HG03442 (cell line): ENCODE measurements at regions not wholly inside any gene's neighbourhood (a gene's known extent, or its start where the extent isn't known, plus 50 kb on each side); places are given as distances from the start of the nearest gene placed in this dataset.

Source experiments
- ATAC-seq: cut with Tn5 transposase; IDR thresholded peaks from one replicate; pipeline ENCODE4 v1.9.1; 2021; ENCODE audit warnings: mild to moderate bottlenecking, moderate library complexity; ENCODE audit not compliant: unreplicated experiment

DNA sequence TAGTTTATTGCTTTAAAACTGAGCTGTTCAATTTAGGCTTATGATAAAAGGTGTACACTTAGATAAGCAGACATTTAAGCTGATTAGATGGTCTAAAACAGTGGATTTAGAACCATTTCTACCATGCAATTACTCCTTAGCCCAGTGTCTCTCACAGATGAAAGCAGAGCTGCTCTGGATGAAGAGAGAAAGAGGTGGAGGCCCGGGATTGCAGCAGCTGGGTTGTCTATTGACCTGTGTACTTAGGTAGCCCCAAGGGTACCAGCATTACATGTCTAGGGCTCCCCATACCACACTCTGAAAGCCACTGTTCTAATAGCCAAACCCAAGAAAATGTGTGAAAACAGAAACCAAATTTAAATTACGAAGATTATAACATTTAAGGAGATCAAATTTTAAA, 86.0 kb upstream of the GIMD1 start:
- no peak for ATAC-seq

DNA sequence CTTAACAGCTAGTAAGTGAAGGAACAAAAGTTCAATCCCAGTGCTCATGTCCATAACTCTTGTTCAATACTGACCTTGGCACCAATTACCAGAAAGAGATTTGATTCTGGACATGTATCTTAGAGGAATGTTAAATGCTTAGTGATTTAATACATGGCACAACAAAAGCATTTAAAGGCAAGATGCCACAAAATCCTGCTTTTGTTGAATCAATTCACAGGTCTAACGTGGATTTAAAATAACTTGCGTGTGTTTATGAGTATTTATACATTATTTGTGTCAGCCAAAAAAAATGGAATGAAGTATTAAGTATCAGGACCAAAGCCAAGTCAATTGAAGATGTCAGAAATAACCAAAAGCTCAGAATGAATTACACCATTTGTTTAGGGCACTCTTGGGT, 85.4 kb upstream of the GIMD1 start:
- ATAC-seq: no peak

DNA sequence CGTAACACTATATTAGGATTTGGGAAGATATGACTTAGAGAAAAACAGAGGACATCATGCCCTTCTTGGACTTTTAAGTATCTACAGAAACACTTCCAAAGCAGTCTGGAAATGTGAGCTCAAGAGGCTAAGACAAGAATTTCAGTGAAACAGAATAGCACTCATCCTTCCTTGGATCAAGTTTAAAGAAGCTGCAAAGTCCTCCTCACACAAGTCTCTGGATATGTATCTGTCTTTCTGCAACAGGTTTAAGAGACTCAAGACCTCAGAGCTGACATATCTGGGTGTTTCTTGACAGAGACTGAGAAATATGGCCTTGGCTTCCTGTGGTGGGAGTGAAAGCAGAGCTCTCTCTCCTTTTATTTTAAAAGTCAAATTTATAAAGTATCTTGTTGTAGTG, 82.5 kb upstream of the GIMD1 start:
- no peak for ATAC-seq

DNA sequence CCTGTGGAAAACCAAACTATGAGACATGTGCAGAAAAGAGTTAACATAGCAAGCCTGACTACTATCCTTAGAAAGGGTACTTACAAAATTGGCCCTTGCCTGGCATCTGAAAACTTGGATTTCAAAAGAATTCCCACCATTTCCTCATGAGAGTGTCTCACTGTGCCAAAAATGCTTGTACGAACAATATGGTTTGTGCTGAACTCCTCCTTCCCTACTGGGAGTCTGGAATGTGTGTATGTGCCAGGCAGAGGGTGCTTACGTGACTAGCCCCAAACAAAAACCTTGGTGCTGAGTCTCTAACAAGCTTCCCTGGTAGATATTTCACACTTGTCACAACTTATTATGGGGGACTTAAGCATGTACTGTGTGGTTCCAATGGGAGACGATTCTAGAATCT, 81.7 kb upstream of the GIMD1 start:
- no peak for ATAC-seq

DNA sequence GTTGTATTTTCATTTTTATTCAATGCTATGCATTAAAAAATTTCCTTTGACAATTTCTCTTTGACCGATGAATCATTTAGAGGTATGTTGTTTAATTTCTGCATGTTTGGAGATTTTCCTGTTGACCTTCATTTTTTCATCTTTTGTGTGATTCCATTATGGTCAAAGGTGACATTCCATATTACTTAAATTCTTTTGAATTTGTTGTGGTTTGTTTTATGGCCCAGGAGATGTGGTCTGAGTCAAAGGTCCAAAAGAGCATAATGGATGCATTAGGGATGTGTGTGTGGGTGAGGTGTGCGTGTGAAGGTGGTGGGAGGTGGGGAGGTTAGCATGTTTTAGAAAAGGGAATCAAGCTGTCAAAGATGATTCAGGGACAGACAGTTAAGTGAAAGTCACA, 76.0 kb upstream of the GIMD1 start:
- no peak for ATAC-seq

DNA sequence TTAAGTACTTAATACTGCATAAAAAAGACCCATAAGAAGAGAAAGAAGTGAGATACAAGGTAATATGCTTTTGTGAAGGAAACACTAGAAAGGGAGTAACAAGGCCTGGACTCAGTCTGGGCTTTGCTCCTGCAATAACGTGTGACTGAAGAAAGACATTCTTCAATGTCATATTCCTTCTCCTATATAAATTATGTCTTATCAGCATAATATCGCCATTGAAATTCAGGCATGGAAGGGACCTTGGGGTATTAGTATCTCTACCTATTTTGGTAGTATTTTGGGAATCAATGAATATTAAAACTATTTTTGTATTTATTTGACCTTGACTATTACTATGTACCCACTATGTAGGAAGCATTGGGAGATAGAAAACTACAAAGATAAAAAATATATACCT, 62.2 kb upstream of the GIMD1 start:
- no peak for ATAC-seq

DNA sequence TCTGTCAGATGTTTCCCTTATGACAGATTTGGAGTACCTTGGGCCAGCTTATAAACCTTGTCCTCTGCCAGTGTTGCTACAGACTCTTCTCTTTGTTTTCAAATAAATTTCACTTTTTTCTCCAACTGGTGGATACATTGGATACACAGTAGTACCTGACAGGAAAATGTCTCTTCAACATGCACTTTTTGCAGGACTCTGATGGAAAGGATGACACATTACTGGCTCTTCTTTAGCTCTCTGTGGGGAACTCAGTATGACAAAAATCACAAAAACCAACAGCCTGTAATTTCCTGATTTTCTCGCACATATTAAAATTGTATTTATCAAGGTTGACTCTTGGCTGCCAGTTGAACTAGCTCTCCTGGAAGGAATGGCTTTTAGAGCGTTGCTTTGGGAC, 61.3 kb upstream of the GIMD1 start:
- ATAC-seq: no peak

DNA sequence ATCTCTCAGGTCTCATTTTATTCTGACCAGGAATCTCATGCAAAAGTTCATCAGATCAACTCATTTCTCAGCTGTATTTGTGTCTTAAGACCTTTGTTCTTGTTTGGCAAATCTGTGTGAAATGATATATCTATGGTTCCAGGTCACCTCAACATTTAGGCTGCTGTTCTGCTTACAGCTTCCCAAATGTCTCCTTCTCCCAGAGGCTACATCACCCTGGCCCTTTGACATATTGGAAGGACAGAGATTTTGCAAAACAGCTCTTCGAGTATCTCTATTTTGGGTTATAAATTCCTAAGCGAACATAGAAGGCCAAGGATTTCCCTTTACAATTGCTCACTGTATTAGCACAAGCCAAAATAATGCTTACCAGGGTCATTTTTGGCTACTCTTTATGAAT, 57.5 kb upstream of the GIMD1 start:
- no peak for ATAC-seq

DNA sequence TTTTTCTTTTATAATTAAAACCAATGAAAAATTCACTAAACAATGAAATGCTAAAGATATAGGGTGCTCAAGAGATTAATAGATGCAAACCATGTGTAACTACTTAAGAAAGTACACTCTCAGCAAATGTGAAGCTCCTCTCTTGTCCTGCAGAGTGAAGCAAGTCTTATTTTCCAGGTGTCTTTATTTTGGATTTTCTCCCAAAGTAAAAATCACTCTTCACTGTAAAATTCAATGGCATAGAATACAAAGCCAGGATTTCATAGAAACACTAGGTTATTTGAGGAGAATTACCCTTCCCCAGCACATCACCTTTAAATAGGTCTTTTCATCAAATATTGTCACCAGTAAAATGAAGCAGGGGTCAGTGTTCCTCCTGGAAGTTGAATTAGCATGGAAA, 57.0 kb upstream of the GIMD1 start:
- no peak for ATAC-seq

DNA sequence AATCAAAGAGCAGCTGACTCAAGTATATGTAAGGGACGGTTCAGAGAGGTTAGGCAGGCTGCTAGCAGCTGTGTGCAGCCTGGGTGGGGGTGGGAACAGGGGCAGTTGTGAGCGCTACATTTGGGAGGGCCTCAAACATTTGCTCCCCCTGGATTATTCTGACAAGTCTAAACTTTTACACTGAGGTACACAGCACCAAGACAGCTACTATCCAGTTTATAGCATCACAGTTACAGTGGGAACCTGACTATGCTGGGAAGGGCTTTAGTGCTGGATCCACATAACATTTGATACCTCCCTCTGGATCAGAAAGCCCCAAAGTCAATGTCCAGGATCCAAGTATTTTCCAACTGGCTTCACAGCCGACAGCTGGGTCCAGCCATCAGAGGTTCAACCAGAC, 55.8 kb upstream of the GIMD1 start:
- ATAC-seq: no peak

DNA sequence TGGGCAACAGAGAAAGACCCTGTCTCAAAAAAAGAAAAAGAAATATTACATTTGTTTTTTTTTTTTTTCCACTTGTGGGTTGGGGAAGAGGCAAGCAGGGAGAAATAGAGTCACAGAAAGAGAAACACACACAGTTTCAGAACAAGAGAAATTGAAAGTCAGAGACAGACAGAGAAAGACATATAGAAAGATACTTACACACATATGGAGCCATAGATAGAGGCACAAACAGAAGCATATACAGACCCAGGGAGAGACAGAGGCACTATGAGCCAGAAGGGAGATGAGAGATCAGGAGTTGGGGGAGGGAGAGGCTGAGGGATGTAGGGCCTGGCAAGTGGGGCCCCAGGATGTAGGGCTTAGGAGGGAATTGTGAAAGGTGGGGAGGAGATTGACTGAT, 55.2 kb upstream of the GIMD1 start:
- no peak for ATAC-seq

DNA sequence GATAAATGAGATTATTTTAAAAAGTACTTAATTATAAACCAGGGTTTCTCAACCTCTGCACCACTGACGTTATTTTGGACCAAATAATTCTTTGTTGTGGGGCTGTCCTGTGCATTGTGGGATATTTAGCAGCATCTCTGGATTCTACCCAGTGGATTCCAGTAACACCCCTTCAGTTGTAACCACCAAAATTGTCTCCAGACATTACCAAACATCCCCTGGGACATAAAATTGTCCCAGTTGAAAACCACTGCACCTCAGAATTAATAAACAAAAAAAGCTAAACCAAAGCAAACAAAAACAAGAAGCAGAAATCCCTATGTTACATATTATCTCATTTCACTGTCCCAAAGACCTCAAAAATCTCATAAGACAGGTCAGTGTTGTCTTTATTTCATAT, 54.2 kb upstream of the GIMD1 start:
- no peak for ATAC-seq

DNA sequence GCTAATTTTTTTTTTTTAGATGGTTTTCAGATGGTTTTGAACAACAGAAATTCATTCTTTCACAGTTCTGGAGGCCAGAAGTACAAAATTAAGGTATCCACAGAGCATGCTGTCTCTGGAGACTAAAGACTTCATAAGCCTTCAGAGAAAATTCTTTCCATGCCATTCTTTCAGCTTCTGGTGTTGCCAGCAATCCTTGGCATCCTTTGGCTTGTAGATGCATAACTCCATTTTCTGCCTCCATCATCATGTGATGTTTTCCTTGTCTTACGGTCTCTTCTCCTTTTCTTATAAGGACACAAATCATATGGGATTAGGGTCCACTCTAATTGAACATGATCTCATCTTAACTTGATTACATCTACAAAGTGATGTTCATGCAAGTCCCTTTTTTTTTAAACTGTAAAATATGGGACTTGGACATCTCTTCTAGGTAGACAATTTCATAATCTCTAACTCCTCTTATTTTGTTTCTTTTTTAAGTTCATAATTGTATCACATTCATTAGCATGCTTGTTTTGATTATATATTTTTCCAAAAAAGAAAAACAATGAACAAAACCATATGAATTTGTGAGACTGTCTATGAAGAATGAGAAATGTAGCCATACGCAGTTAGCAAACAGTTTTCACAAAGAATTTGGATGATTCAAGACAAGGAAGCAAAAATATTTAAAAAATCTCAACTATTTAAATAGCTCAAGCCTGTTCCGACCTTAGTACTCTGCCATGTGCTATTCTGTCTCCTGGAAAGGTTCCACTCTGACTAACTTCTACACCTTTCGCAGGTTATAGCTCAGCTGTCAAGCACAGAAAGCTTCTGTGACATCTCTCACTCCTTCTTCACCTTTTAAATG, 53.1 kb upstream of the GIMD1 start:
- no peak for ATAC-seq

DNA sequence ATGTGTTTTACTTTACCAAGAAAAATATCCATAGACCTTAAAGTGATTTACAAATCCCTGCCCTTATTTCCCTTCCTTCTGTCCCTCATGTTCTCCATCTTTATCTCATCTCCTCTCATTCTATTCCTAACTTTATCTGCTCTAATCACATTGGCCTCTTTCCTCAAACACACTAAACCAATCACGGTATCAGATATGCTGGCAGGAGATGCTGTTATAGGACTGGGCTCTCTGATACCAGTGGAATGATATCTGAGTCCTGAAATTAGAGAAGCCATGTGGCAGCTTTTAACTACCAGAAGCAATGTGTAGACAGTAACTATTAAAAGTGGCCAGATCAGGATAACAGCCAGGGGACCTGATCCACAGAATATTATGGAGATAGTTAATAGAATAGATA, 49.9 kb upstream of the GIMD1 start:
- no peak for ATAC-seq
